IMR-90 (cell line): ENCODE measurements at regions not wholly inside any gene's neighbourhood (a gene's known extent, or its start where the extent isn't known, plus 50 kb on each side); places are given as distances from the start of the nearest gene placed in this dataset.

Experiments used
- ATAC-seq: fragments of 200-7000 bp; cut with Tn5 transposase; 2 replicates; pipeline ENCODE4 v1.9.1; 2020; ENCODE audit warnings: low read depth, mild to moderate bottlenecking, moderate library complexity
- BruUV-seq: library from RNA; stranded (reverse); fragments of 400-500 nt; replicated peaks from 2 replicates; lab custom pipeline; 2021; lab: Mats Ljungman, UMichigan
- CTCF ChIA-PET: fragments of 300-600 bp; formaldehyde crosslinking; extraction: SDS; loops from one replicate; lab custom pipeline; 2021; ENCODE audit warnings: antibody characterized with exemption; lab: Yijun Ruan, JAX
- POLR2A ChIA-PET: fragments of 300-600 bp; sonication (Branson Sonifier 250); formaldehyde crosslinking; loops from one replicate; lab custom pipeline; 2022; ENCODE audit warnings: antibody characterized with exemption; ENCODE audit not compliant: unreplicated experiment; lab: Charles Lee
- DNase-seq: peaks from one replicate; pipeline ENCODE4 v3.0.0; 2013
- H2AFZ ChIP-seq: replicated peaks from 2 replicates; pipeline ENCODE3; 2013; ENCODE audit warnings: low read length, mild to moderate bottlenecking; ENCODE audit not compliant: poor library complexity
- H2AK5ac ChIP-seq: 2 replicates; pipeline ENCODE4 v1.6.1; 2013; ENCODE audit warnings: low read depth, low read length, inconsistent platforms
- H2AK9ac ChIP-seq: replicated peaks from 2 replicates; pipeline ENCODE3; 2013; ENCODE audit warnings: mild to moderate bottlenecking, low read depth, low read length, moderate library complexity; ENCODE audit not compliant: poor library complexity
- H2BK120ac ChIP-seq: 2 replicates; pipeline ENCODE4 v1.6.1; 2013; ENCODE audit warnings: low read depth, low read length, inconsistent platforms
- H2BK15ac ChIP-seq: 3 replicates; pipeline ENCODE4 v1.6.1; 2013; ENCODE audit warnings: low read depth, low read length, inconsistent platforms
- H2BK20ac ChIP-seq: 2 replicates; pipeline ENCODE4 v1.6.1; 2013; ENCODE audit warnings: low read depth, mild to moderate bottlenecking, inconsistent platforms, low read length, moderate library complexity
- H2BK5ac ChIP-seq: 2 replicates; pipeline ENCODE4 v1.6.1; 2013; ENCODE audit warnings: mild to moderate bottlenecking, low read depth, low read length, inconsistent platforms; ENCODE audit not compliant: poor library complexity, severe bottlenecking
- H3K14ac ChIP-seq: replicated peaks from 2 replicates; pipeline ENCODE4 v1.6.1; 2013; ENCODE audit warnings: low read depth, low read length, inconsistent platforms
- H3K18ac ChIP-seq: 2 replicates; pipeline ENCODE4 v1.6.1; 2013; ENCODE audit warnings: low read depth, low read length, control low read depth
- H3K23ac ChIP-seq: 2 replicates; pipeline ENCODE4 v1.6.1; 2013; ENCODE audit warnings: low read depth, low read length, inconsistent platforms
- H3K27ac ChIP-seq: 2 replicates; pipeline ENCODE4 v1.5.1; 2013; ENCODE audit warnings: mild to moderate bottlenecking, control low read depth, low read length; ENCODE audit not compliant: insufficient read depth
- H3K27me3 ChIP-seq: 2 replicates; pipeline ENCODE4 v1.6.1; 2013; ENCODE audit warnings: low read length; ENCODE audit not compliant: control insufficient read depth, insufficient read depth
- H3K36me3 ChIP-seq: 2 replicates; pipeline ENCODE4 v1.6.1; 2013; ENCODE audit warnings: low read length, mixed read lengths; ENCODE audit not compliant: control insufficient read depth, insufficient read depth
- H3K4ac ChIP-seq: 2 replicates; pipeline ENCODE4 v1.6.1; 2013; ENCODE audit warnings: low read depth, low read length, inconsistent platforms
- H3K4me1 ChIP-seq: 2 replicates; pipeline ENCODE4 v1.6.1; 2013; ENCODE audit warnings: low read length, mixed read lengths; ENCODE audit not compliant: control insufficient read depth, insufficient read depth
- H3K4me2 ChIP-seq: 2 replicates; pipeline ENCODE4 v1.6.1; 2013; ENCODE audit warnings: low read depth, mild to moderate bottlenecking, control low read depth, low read length, moderate library complexity
- H3K4me3 ChIP-seq: 2 replicates; pipeline ENCODE4 v1.5.1; 2013; ENCODE audit warnings: low read depth, mild to moderate bottlenecking, control low read depth, low read length, moderate library complexity; ENCODE audit not compliant: insufficient read depth
- H3K56ac ChIP-seq: 2 replicates; pipeline ENCODE4 v1.6.1; 2013; ENCODE audit warnings: low read length, inconsistent platforms; ENCODE audit not compliant: insufficient read depth; ENCODE audit errors: extremely low read depth
- H3K79me1 ChIP-seq, 2 experiments: 2 replicates each; pipeline ENCODE4 v1.6.1; 2013; ENCODE audit warnings: low read length in 2 of 2, inconsistent platforms in 1 of 2, low read depth in 1 of 2
- H3K9ac ChIP-seq: 2 replicates; pipeline ENCODE4 v1.6.1; 2013; ENCODE audit warnings: low read depth, low read length, control low read depth
- H3K9me1 ChIP-seq: 2 replicates; pipeline ENCODE4 v1.6.1; 2013; ENCODE audit warnings: low read length, inconsistent platforms; ENCODE audit not compliant: insufficient read depth
- H3K9me3 ChIP-seq: 2 replicates; pipeline ENCODE4 v1.6.1; 2013; ENCODE audit warnings: low read length; ENCODE audit not compliant: control insufficient read depth, insufficient read depth
- H4K20me1 ChIP-seq: 2 replicates; pipeline ENCODE4 v1.6.1; 2013; ENCODE audit warnings: low read length, inconsistent platforms; ENCODE audit not compliant: insufficient read depth
- H4K5ac ChIP-seq: 2 replicates; pipeline ENCODE4 v1.6.1; 2013; ENCODE audit warnings: mild to moderate bottlenecking, low read depth, low read length, control low read depth
- H4K8ac ChIP-seq, 2 experiments: 2 replicates each; pipeline ENCODE4 v1.6.1; 2013; ENCODE audit warnings: low read depth in 2 of 2, low read length in 2 of 2, control low read depth in 1 of 2, inconsistent platforms in 1 of 2
- H4K91ac ChIP-seq: 2 replicates; pipeline ENCODE4 v1.6.1; 2013; ENCODE audit warnings: low read depth, low read length, inconsistent platforms; ENCODE audit not compliant: insufficient read depth
- BHLHE40 ChIP-seq: fragments of 150-350 bp; IDR thresholded peaks from 2 replicates; pipeline ENCODE4 v1.6.1; 2016; ENCODE audit warnings: mild to moderate bottlenecking, low read depth, low read length
- CEBPB ChIP-seq: IDR thresholded peaks from 2 replicates; pipeline ENCODE4 v1.6.1; 2012; ENCODE audit warnings: low read depth, low read length, improper control_type of control experiment
- MAZ ChIP-seq: IDR thresholded peaks from 2 replicates; pipeline ENCODE4 v1.6.1; 2012; ENCODE audit warnings: low read depth, mild to moderate bottlenecking, low read length, improper control_type of control experiment, moderate library complexity, borderline replicate concordance
- RAD21 ChIP-seq: IDR thresholded peaks from 2 replicates; pipeline ENCODE4 v1.6.1; 2012; ENCODE audit warnings: low read length, improper control_type of control experiment
- SMC3 ChIP-seq: fragments of 150-350 bp; IDR thresholded peaks from 2 replicates; pipeline ENCODE4 v1.6.1; 2016; ENCODE audit warnings: low read depth, mild to moderate bottlenecking, antibody characterized with exemption, low read length, moderate library complexity
- WGBS, 2 experiments: methylation state at CpG; one replicate each; pipeline versions ENCODE4 v1.1.5 to v1.1.7; 2013; ENCODE audit warnings: missing lambda C conversion rate in 2 of 2; ENCODE audit not compliant: insufficient read length in 1 of 2; ENCODE audit errors: extremely low coverage in 2 of 2; 5-methylcytosine and 5-hydroxymethylcytosine counted together
- dilution Hi-C: fragments of 300-500 bp; cut with HindIII; formaldehyde crosslinking; loops from one replicate; pipeline ENCODE4 v1.14.3; 2018; ENCODE audit warnings: low sequenced_read_pairs; ENCODE audit not compliant: unreplicated experiment
- in situ Hi-C: fragments of 300-500 bp; cut with MboI; formaldehyde crosslinking; loops from 3 replicates; pipeline ENCODE4 v1.14.3; 2019; ENCODE audit warnings: low sequenced_read_pairs, inconsistent platforms, mixed read lengths
- intact Hi-C: fragments of 100-400 bp; cut with micrococcal nuclease; formaldehyde crosslinking; loops from 2 replicates; pipeline ENCODE4 v1.10.0; 2022
- TF ChIP-seq, protein P1 (sequence below): fragments of 150-350 bp; IDR thresholded peaks from 2 replicates; pipeline ENCODE4 v1.6.1; 2016; ENCODE audit warnings: low read depth, mild to moderate bottlenecking, low read length, moderate library complexity, borderline replicate concordance
- TF ChIP-seq, protein P2 (sequence below): conservative IDR thresholded peaks from 2 replicates; pipeline ENCODE4 v1.5.1; 2012; ENCODE audit warnings: mild to moderate bottlenecking, low read depth, low read length, improper control_type of control experiment

DNA sequence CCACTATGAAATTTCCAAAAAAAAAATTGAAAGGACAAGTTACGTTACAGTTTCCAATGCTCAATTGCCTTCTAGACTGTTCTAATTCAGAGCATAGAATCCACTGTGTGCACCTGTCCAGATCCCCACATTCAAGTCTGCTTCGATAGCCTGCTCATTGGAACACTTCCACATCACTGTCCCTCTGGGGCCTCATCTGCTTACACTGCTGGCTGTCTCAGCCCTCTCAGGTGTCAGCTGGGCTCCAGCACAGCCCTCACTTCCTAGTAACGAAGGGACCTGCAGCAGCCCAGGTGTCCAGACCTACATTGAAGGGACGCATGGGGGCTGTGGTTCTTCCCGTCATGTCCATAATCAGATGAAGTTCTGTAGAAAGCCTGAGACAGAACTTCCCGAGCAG lies 94.3 kb upstream of the EMB start:
- in situ Hi-C loops: no loop called here
- no peak overlapping the region for H3K56ac ChIP-seq
- H4K5ac ChIP-seq: no peak overlapping the region
- DNase-seq: no peak
- intact Hi-C loops: no loop called here
- H3K4me2 ChIP-seq: no peak overlapping the region
- no peak for ATAC-seq
- H4K91ac ChIP-seq: no peak overlapping the region
- TF ChIP-seq CEBPB (no peak), MAZ (no peak), RAD21 (no peak), SMC3 (no peak), BHLHE40 (no peak)
- TF ChIP-seq, protein P1, sequence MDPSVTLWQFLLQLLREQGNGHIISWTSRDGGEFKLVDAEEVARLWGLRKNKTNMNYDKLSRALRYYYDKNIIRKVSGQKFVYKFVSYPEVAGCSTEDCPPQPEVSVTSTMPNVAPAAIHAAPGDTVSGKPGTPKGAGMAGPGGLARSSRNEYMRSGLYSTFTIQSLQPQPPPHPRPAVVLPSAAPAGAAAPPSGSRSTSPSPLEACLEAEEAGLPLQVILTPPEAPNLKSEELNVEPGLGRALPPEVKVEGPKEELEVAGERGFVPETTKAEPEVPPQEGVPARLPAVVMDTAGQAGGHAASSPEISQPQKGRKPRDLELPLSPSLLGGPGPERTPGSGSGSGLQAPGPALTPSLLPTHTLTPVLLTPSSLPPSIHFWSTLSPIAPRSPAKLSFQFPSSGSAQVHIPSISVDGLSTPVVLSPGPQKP: no peak
- TF ChIP-seq, protein P2, sequence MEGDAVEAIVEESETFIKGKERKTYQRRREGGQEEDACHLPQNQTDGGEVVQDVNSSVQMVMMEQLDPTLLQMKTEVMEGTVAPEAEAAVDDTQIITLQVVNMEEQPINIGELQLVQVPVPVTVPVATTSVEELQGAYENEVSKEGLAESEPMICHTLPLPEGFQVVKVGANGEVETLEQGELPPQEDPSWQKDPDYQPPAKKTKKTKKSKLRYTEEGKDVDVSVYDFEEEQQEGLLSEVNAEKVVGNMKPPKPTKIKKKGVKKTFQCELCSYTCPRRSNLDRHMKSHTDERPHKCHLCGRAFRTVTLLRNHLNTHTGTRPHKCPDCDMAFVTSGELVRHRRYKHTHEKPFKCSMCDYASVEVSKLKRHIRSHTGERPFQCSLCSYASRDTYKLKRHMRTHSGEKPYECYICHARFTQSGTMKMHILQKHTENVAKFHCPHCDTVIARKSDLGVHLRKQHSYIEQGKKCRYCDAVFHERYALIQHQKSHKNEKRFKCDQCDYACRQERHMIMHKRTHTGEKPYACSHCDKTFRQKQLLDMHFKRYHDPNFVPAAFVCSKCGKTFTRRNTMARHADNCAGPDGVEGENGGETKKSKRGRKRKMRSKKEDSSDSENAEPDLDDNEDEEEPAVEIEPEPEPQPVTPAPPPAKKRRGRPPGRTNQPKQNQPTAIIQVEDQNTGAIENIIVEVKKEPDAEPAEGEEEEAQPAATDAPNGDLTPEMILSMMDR: no peak
- H2BK120ac ChIP-seq: no peak overlapping the region
- H2AFZ ChIP-seq: no peak overlapping the region
- no peaks in the 10 kb centered on the region for H3K9me3 ChIP-seq
- WGBS, 2 experiments: 40% methylated on average over 1 of the region's 6 CpGs; no CpG with 5 or more reads in 1 of the 2 experiments
- H3K4me3 ChIP-seq: no peak overlapping the region
- no TSS peak for BruUV-seq
- H2AK9ac ChIP-seq: no peak overlapping the region
- no peaks in the 10 kb centered on the region for H3K27me3 ChIP-seq
- no peak overlapping the region for H2BK15ac ChIP-seq
- H2AK5ac ChIP-seq: no peak overlapping the region
- H3K4me1 ChIP-seq: no peaks in the 10 kb centered on the region
- no peak overlapping the region for H4K8ac ChIP-seq
- no peak overlapping the region for H3K27ac ChIP-seq
- no peak overlapping the region for H3K4ac ChIP-seq
- no peaks in the 10 kb centered on the region for H3K79me1 ChIP-seq
- H3K23ac ChIP-seq: no peak overlapping the region
- POLR2A ChIA-PET: no interaction called here
- no peaks in the 10 kb centered on the region for H3K36me3 ChIP-seq
- H3K9me1 ChIP-seq: no peaks in the 10 kb centered on the region
- H3K18ac ChIP-seq: no peak overlapping the region
- H2BK20ac ChIP-seq: no peak overlapping the region
- no peak overlapping the region for H3K9ac ChIP-seq
- H4K20me1 ChIP-seq: no peaks in the 10 kb centered on the region
- no peak overlapping the region for H3K14ac ChIP-seq
- CTCF ChIA-PET: no interaction called here
- no peak overlapping the region for H2BK5ac ChIP-seq
- dilution Hi-C loops: no loop called here
